ENCODE measurements at regions not wholly inside any gene's neighbourhood (a gene's known extent, or its start where the extent isn't known, plus 50 kb on each side); places are given as distances from the start of the nearest gene placed in this dataset.
"Not testable (repeated sequence)": the region's sequence is repeated elsewhere in the genome, so short reads cannot be mapped to it uniquely, and the experiment has no call there.

DNA sequence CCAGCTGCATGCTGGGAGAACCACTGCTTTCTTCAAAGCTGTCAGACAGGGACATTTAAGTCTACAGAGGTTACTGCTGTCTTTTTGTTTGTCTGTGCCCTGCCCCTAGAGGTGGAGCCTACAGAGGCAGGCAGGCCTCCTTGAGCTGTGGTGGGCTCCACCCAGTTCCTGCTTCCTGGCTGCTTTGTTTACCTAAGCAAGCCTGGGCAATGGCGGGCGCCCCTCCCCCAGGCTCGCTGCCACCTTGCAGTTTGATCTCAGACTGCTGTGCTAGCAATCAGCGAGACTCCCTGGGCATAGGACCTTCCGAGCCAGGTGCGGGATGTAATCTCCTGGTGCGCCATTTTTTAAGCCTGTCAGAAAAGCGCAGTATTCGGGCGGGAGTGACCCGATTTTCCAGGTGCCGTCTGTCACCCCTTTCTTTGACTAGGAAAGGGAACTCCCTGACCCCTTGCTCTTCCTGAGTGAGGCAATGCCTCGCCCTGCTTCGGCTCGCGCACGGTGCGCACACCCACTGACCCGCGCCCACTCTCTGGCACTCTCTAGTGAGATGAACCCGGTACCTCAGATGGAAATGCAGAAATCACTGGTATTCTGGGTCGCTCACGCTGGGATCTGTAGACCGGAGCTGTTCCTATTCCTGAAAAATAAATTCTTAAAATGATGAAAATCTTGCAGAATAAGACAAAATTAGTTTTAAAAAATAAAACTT is 1022.9 kb downstream of the RAPGEF2 start:
- ATAC-seq (ENCODE audit: low read depth); H3K4me3 Mint-ChIP-seq; H3K4me1 Mint-ChIP-seq; H3K36me3 Mint-ChIP-seq; DNase-seq; POLR2A ChIA-PET; H3K27me3 Mint-ChIP-seq; H3K9me3 Mint-ChIP-seq; H3K27ac Mint-ChIP-seq: not testable (repeated sequence)

DNA sequence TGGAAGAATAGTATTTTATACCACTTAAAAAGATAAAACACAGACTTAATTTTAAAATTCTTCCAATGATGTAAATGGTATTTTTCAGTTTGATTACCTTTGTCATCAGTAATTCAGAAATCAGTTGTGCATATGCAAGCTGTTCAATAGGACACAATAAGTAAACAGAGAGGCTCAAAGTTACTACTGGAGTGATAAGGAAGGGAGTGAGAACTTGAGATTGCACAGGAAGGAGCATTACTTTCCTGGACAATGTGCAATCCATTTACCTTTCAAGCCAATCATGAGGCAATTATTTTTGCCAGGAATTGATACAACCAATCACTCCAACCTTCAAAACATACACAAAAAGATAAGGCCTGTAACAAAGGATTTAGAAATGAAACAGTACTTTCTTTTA is 1024.3 kb downstream of the RAPGEF2 start:
- POLR2A ChIA-PET: no interaction called here
- no peaks in the 10 kb centered on the region for H3K27me3 Mint-ChIP-seq
- no peak overlapping the region for H3K4me3 Mint-ChIP-seq
- peaks cover 3% of the 10 kb centered on the region for H3K9me3 Mint-ChIP-seq
- no peaks in the 10 kb centered on the region for H3K4me1 Mint-ChIP-seq
- no peak overlapping the region for H3K27ac Mint-ChIP-seq
- H3K36me3 Mint-ChIP-seq: no peaks in the 10 kb centered on the region
- DNase-seq (no peak), ATAC-seq (ENCODE audit: low read depth) (no peak)

DNA sequence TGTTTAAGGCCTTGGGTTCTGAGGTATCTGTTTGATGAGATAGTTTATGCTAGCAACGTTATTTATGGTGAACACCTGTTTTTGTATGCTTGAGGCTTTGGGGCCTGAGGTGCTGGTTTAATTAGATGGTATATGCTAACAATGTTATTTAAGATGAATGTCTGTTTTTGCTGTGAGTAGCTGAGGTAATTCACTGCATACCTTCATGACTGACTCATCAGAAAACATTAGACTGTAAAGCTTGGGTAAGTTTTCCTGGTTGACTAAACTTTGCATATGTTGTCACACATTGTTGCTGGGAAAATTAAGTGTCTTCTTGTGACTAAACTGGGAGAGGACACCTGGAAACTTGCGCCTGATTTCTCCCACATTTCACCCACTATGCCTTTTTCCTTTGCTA is 1026.6 kb downstream of the RAPGEF2 start:
- no peaks in the 10 kb centered on the region for H3K27me3 Mint-ChIP-seq
- H3K4me3 Mint-ChIP-seq: no peak overlapping the region
- no peaks in the 10 kb centered on the region for H3K36me3 Mint-ChIP-seq
- peaks cover 6% of the 10 kb centered on the region for H3K9me3 Mint-ChIP-seq
- ATAC-seq (ENCODE audit: low read depth) (no peak), DNase-seq (no peak)
- POLR2A ChIA-PET: no interaction called here
- H3K4me1 Mint-ChIP-seq: no peaks in the 10 kb centered on the region
- no peak overlapping the region for H3K27ac Mint-ChIP-seq

DNA sequence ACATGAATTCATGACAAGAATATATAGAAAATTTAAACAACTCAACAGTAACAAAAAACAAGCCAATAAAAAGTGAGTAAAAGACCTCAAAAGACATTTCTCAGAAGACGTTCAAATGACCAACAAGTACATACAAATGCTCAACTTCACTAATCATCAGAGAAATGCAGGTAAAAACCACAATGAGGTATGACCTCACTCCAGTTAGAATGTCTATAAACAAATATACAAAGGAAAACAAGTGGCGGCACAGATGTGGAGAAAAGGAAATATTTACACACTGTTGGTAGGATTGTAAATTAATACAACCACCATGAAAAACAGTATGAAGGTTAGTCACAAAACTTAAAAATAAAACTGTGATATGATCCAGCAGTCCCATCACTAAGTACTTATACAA is 1033.1 kb downstream of the RAPGEF2 start:
- DNase-seq: no peak
- Mint-ChIP-seq H3K4me3 (no peak overlapping the region), H3K27ac (no peak overlapping the region), H3K4me1 (no peaks in the 10 kb centered on the region), H3K9me3 (peaks cover 10% of the 10 kb centered on the region), H3K36me3 (no peaks in the 10 kb centered on the region), H3K27me3 (no peaks in the 10 kb centered on the region)
- no peak for ATAC-seq (ENCODE audit: low read depth)
- POLR2A ChIA-PET: no interaction called here

DNA sequence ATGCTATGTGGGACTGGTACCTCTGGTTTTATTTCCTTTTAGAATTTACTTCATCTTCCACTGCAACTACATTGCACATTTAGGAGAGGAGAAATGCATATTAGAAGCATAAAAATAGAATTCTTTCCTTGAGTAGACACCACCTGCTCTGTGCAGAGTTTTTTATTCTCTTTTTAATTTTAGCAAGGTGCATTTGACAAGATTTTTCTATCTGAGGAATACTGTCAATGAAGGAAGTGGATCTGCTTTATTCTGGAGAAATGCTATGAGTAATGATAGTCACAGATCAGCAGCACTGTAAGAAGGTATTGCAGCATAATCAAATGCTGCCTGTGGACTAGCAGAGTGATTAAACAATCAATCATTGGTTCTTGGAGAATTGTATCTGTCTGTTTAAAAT is 1038.3 kb downstream of the RAPGEF2 start:
- no peak for DNase-seq
- Mint-ChIP-seq H3K27ac (no peak overlapping the region), H3K4me3 (no peak overlapping the region), H3K9me3 (peaks cover 2% of the 10 kb centered on the region), H3K36me3 (no peaks in the 10 kb centered on the region), H3K4me1 (no peaks in the 10 kb centered on the region), H3K27me3 (no peaks in the 10 kb centered on the region)
- ATAC-seq (ENCODE audit: low read depth): no peak
- POLR2A ChIA-PET: no interaction called here

DNA sequence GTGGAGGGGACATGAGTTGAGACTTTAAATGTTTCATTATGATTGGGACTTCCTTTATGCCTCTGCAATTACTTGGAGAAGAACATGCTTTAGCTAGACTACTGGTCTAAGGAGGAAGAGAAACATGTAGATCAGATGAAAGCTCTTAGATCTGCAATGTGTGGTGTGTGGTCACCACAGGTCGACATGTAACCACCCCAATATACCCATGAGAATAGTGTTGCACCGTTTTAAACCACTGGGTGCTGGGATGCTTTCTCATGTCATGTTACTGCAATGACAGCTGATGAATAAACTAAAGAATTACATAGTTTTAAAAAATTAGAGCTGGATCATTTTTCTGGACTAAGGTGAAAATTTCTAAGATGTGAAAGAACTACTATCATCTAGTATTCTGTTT is 1039.7 kb downstream of the RAPGEF2 start:
- ATAC-seq (ENCODE audit: low read depth): no peak
- no peaks in the 10 kb centered on the region for H3K36me3 Mint-ChIP-seq

DNA sequence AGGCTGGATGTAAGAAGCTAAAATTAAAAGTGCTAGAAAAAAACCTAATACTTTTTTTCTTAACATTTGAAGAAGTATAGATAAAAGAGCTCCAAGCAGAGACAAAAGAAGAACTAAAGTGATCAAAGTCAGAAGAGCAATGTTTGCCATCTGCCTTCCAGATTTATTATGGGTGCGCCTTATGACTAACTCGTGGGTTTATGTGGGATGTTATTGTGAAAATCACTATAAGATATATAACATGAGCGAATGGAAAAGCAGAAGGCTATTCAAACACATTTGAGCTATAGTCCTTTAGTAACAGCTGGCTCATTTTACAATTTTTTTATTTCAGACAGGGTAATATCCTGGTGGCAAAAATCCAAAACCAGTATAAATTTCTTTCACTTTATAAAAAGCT is 1040.7 kb downstream of the RAPGEF2 start:
- Mint-ChIP-seq H3K4me1 (no peaks in the 10 kb centered on the region), H3K4me3 (no peak overlapping the region), H3K9me3 (no peaks in the 10 kb centered on the region), H3K27me3 (no peaks in the 10 kb centered on the region), H3K36me3 (no peaks in the 10 kb centered on the region), H3K27ac (no peak overlapping the region)
- DNase-seq (no peak), ATAC-seq (ENCODE audit: low read depth) (no peak)
- POLR2A ChIA-PET: no interaction called here

More for the DNA sequence above, 1039.7 kb downstream of the RAPGEF2 start:
- POLR2A ChIA-PET: no interaction called here
- no peaks in the 10 kb centered on the region for H3K9me3 Mint-ChIP-seq
- no peak overlapping the region for H3K4me3 Mint-ChIP-seq
- no peak overlapping the region for H3K27ac Mint-ChIP-seq
- H3K27me3 Mint-ChIP-seq: no peaks in the 10 kb centered on the region
- no peak for DNase-seq
- no peaks in the 10 kb centered on the region for H3K4me1 Mint-ChIP-seq

DNA sequence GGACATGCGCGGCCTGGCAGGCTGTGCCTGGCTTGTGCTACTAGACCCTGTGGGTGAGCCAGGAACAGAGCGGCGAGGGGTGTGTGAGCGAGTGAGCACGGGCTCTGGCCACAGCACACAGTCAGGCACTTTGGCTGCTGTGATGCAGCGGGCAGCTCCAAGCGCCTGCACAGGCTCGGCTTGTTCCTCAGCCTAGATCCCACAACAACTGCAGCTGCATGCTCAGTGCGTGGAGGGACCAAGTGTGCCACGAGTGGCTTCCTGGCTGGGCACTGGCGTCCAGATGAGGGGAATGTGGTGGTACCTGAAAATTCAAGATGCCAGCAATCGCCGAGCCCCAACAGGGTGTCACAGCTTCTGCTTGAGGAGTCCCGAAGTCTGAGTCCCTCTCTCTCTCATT is 1056.6 kb downstream of the RAPGEF2 start:
- Mint-ChIP-seq H3K27ac (no peak overlapping the region), H3K9me3 (peaks cover 4% of the 10 kb centered on the region), H3K4me1 (no peaks in the 10 kb centered on the region), H3K36me3 (no peaks in the 10 kb centered on the region), H3K4me3 (no peak overlapping the region), H3K27me3 (no peaks in the 10 kb centered on the region)
- ATAC-seq (ENCODE audit: low read depth) (no peak), DNase-seq (no peak)
- POLR2A ChIA-PET: no interaction called here

DNA sequence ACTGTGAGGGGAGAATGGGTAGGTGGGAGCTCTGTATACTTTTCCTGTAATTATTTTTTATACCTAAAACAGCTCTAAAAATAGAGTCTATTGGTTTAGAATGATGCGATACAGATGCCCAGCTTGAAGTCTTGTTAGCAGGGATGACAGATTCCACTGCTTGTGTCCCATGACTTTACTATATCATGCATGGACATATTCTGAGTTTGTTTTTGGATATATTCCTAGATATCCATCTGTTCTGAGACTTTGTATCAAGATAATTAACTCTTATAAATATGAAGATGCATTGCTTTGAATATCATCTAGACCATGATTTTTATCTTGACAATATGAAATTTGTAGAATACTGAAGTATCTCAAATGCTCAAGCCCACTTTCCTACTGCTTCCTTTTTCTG is 1058.1 kb downstream of the RAPGEF2 start:
- Mint-ChIP-seq H3K27ac (no peak overlapping the region), H3K4me1 (no peaks in the 10 kb centered on the region), H3K9me3 (peaks cover 4% of the 10 kb centered on the region), H3K36me3 (no peaks in the 10 kb centered on the region), H3K4me3 (no peak overlapping the region), H3K27me3 (no peaks in the 10 kb centered on the region)
- POLR2A ChIA-PET: no interaction called here
- no peak for DNase-seq
- ATAC-seq (ENCODE audit: low read depth): no peak

DNA sequence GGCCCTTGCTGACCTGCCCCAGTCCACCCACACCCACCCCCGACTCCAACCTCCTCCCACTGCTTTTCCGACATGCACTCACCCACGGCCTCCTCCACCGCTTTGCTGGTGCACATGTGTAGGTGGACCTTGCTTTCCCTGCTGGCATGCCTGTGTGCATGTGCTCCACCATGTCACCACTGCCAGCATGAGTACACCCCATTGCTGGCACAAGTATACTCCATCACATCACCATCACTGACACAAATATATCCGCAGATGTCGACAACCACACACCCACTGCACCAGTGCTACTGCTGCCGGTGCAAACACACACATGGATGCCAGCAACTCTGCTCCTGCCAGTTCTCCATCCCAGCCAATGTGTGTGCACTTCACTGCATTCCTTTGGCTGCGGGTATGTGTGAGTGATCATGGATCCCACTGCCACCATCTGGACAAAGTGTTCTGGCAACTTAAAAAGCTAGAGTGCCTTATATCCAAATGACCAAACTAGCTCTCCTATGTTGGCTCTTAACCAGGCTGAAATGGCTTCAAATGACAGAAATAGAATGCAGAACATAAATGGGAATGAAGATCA is 1072.3 kb downstream of the RAPGEF2 start:
- DNase-seq (no peak), ATAC-seq (ENCODE audit: low read depth) (no peak)
- Mint-ChIP-seq H3K4me1 (no peaks in the 10 kb centered on the region), H3K27ac (no peak overlapping the region), H3K4me3 (no peak overlapping the region), H3K36me3 (no peaks in the 10 kb centered on the region), H3K27me3 (no peaks in the 10 kb centered on the region), H3K9me3 (peaks cover 11% of the 10 kb centered on the region)
- POLR2A ChIA-PET: no interaction called here

DNA sequence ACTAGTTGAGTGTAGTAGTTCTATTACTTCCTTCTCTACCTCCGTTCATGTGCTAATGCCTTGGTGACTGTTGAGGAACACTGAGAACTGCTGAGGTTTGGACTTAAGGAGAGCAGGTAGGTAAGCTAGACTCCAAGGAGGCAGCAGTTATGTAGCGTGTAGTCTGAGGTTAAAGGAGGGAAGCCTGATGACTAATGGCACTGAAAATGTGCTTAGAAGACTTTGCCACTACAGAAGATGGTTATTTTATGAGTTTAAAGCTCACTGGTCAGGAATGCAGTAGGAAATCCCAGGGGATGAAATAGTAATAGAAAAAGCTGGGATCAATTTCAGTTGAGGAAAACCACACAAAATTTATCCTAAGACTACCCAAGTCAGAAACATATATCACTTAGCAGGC is 1077.3 kb downstream of the RAPGEF2 start:
- ATAC-seq (ENCODE audit: low read depth) (no peak), DNase-seq (no peak)
- Mint-ChIP-seq H3K36me3 (no peaks in the 10 kb centered on the region), H3K9me3 (peaks cover 4% of the 10 kb centered on the region), H3K27ac (no peak overlapping the region), H3K4me1 (no peaks in the 10 kb centered on the region), H3K27me3 (no peaks in the 10 kb centered on the region), H3K4me3 (no peak overlapping the region)
- POLR2A ChIA-PET: no interaction called here

DNA sequence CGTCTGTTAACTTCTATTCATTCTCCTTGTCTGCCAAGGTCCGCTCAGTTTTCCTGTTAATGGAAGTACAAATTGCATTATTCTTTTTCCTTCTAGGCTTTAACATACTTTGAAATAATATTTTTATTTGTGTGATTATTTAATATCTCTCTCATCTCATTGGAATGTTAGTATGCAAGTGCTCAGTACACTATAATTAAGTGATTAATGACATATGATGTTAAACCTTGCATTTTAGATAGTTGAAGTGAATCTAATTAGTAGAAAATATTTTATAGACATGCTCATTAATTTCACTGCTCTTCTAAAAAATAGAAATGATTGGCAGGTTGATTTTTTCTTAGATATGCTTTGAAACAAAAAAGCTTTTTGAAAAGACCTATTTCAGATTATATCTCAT is 1079.8 kb downstream of the RAPGEF2 start:
- POLR2A ChIA-PET: no interaction called here
- H3K27me3 Mint-ChIP-seq: no peaks in the 10 kb centered on the region
- H3K4me1 Mint-ChIP-seq: no peaks in the 10 kb centered on the region
- H3K4me3 Mint-ChIP-seq: no peak overlapping the region
- DNase-seq (no peak), ATAC-seq (ENCODE audit: low read depth) (no peak)
- no peaks in the 10 kb centered on the region for H3K36me3 Mint-ChIP-seq
- H3K9me3 Mint-ChIP-seq: peaks cover 6% of the 10 kb centered on the region
- no peak overlapping the region for H3K27ac Mint-ChIP-seq

DNA sequence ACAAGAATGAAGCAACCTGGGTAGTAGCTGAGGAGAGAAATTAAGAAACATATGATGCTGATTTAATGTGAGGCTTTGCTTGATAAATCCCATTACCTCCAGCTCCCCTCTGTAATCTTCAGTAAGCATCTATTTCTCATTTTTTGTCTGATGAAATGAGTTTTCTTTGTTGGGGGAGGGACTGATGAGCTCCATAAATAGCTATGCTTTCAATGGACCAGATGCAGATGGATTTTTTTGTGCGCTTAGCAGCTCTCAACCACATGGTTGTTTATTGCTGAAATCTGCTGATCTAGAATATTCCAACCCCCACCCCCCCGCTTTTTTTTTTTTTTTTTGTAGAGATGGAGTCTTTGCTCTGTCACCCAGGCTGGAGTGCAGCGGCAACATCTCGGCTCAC is 1082.0 kb downstream of the RAPGEF2 start:
- Mint-ChIP-seq H3K27ac (no peak overlapping the region), H3K27me3 (no peaks in the 10 kb centered on the region), H3K36me3 (no peaks in the 10 kb centered on the region), H3K9me3 (peaks cover 8% of the 10 kb centered on the region), H3K4me3 (no peak overlapping the region), H3K4me1 (no peaks in the 10 kb centered on the region)
- POLR2A ChIA-PET: no interaction called here
- DNase-seq (no peak), ATAC-seq (ENCODE audit: low read depth) (no peak)

DNA sequence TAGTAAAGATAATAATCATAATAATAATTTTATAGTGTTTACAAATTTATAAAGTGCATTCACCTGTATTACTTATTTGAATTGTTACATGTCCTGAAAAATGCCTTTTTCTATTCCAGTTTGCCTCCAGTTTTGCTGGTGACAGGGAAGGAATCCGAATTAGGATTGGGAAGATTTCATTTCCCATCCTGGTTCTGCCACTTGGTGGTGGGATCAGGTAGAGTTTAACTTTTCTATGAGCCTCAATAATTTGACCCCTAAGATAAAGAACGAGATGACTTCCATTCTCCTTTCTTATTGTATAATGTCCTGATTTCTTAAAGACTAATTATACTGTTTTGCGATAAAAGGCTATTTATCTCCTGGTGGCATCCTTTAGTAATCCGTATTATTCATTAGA is 1090.9 kb downstream of the RAPGEF2 start:
- ATAC-seq (ENCODE audit: low read depth): no peak
- Mint-ChIP-seq H3K27me3 (no peaks in the 10 kb centered on the region), H3K4me1 (no peaks in the 10 kb centered on the region), H3K4me3 (no peak overlapping the region), H3K9me3 (peaks cover 1% of the 10 kb centered on the region), H3K27ac (no peak overlapping the region), H3K36me3 (no peaks in the 10 kb centered on the region)
- POLR2A ChIA-PET: no interaction called here
- no peak for DNase-seq

DNA sequence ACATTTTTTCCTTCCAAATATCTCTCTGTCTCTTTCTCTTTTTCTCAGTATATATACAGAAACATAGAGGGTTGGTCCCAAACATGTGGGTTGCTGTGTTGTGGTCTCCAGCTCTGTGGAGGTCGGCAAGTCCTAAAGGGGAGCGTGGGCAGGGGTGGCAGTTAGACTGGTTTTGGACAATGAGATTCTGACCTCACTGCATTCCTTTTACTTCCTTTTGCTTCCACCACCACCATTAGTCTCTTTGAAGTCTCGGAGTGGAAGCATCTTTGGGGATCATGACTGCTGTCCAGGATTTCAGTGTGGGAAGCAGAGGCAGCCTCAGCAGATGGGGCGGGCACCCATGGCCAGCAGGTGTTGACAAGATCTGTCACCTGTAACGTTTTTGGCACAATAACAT is 1091.8 kb downstream of the RAPGEF2 start:
- H3K27me3 Mint-ChIP-seq: no peaks in the 10 kb centered on the region
- no peak overlapping the region for H3K4me3 Mint-ChIP-seq
- no peak for DNase-seq
- H3K4me1 Mint-ChIP-seq: no peaks in the 10 kb centered on the region
- peaks cover 1% of the 10 kb centered on the region for H3K9me3 Mint-ChIP-seq
- H3K36me3 Mint-ChIP-seq: no peaks in the 10 kb centered on the region
- POLR2A ChIA-PET: no interaction called here
- no peak overlapping the region for H3K27ac Mint-ChIP-seq
- ATAC-seq (ENCODE audit: low read depth): no peak
